ENCODE measurements at regions not wholly inside any gene's neighbourhood (a gene's known extent, or its start where the extent isn't known, plus 50 kb on each side); places are given as distances from the start of the nearest gene placed in this dataset.

- TF ChIP-seq CEBPB (IDR thresholded peaks at IDR 0.05; ENCODE audit: low read depth) (no peak), CTCF (IDR thresholded peaks at IDR 0.05 in 2 of 3, conservative IDR thresholded peaks at IDR 0.05 in 1 of 3; ENCODE audit: borderline replicate concordance in 1 of 3, insufficient read depth in 1 of 3, low read depth in 2 of 3, low read length in 2 of 3) (no peak), POLR2AphosphoS5 (IDR thresholded peaks at IDR 0.05; ENCODE audit: low read depth, low read length) (no peak), REST (IDR thresholded peaks at IDR 0.05; ENCODE audit: low read depth) (no peak), YY1 (IDR thresholded peaks at IDR 0.05; ENCODE audit: extremely low read depth, insufficient replicate concordance, low read depth, low read length) (no peak), EGR1 (IDR thresholded peaks at IDR 0.05; ENCODE audit: low read depth) (no peak), MAX (IDR thresholded peaks at IDR 0.05) (no peak), EZH2 (IDR thresholded peaks at IDR 0.05) (no peak), ZBTB33 (IDR thresholded peaks at IDR 0.05; ENCODE audit: extremely low read depth, insufficient replicate concordance, low read length) (no peak), ZNF274 (IDR thresholded peaks at IDR 0.05; ENCODE audit: low read depth, low read length) (no peak), SP1 (IDR thresholded peaks at IDR 0.05; ENCODE audit: low read depth) (no peak), EZH2phosphoT487 (IDR thresholded peaks at IDR 0.05; ENCODE audit: borderline replicate concordance) (no peak), POLR2A (IDR thresholded peaks at IDR 0.05; ENCODE audit: borderline replicate concordance, extremely low read depth, insufficient read depth, insufficient read length) (no peak)
These were observed 219.9 kb upstream of the UBASH3B start for GRCh38 chr11:122435540-122436187.

Measured in HCT116 (cell line).